Progenitor cell of endocrine pancreas (in vitro differentiated cells): ENCODE measurements at regions not wholly inside any gene's neighbourhood (a gene's known extent, or its start where the extent isn't known, plus 50 kb on each side); places are given as distances from the start of the nearest gene placed in this dataset.

Source experiments
- DNase-seq: peaks from one replicate; pipeline ENCODE4 v3.0.0; 2021; ENCODE audit warnings: low spot score; ENCODE audit not compliant: unreplicated experiment
- H3K27ac Mint-ChIP-seq: 2 replicates; pipeline ENCODE4 v1.8.0; 2021; ENCODE audit warnings: mild to moderate bottlenecking, moderate library complexity, mixed read lengths
- H3K27me3 Mint-ChIP-seq: 2 replicates; pipeline ENCODE4 v1.8.0; 2021; ENCODE audit warnings: mixed read lengths
- H3K36me3 Mint-ChIP-seq: 2 replicates; pipeline ENCODE4 v1.8.0; 2022; ENCODE audit warnings: mixed read lengths; ENCODE audit not compliant: insufficient read depth
- H3K4me1 Mint-ChIP-seq: 2 replicates; pipeline ENCODE4 v1.8.0; 2021; ENCODE audit warnings: low read depth, mixed read lengths
- H3K4me3 Mint-ChIP-seq: 2 replicates; pipeline ENCODE4 v1.8.0; 2021; ENCODE audit warnings: low read depth, mild to moderate bottlenecking, moderate library complexity, mixed read lengths
- H3K9me3 Mint-ChIP-seq: 2 replicates; pipeline ENCODE4 v1.8.0; 2021; ENCODE audit warnings: low read depth, mixed read lengths
- CTCF ChIP-seq: fragments of 200-600 bp; sonication (generic); IDR thresholded peaks from one replicate; pipeline ENCODE4 v1.5.0; 2021; ENCODE audit warnings: antibody characterized with exemption, mild to moderate bottlenecking; ENCODE audit not compliant: unreplicated experiment

- no peak overlapping the region for H3K4me3 Mint-ChIP-seq
- no peak for TF ChIP-seq CTCF
- no peaks in the 10 kb centered on the region for H3K27me3 Mint-ChIP-seq
- H3K9me3 Mint-ChIP-seq: no peaks in the 10 kb centered on the region
- no peaks in the 10 kb centered on the region for H3K36me3 Mint-ChIP-seq
- no peaks in the 10 kb centered on the region for H3K4me1 Mint-ChIP-seq
- no peak for DNase-seq
- no peak overlapping the region for H3K27ac Mint-ChIP-seq
Observed at GRCh38 chrX:5774446-5774845, 454.2 kb downstream of the NLGN4X start.

GRCh38 chrX:5771441-5771840 lies 457.2 kb downstream of the NLGN4X start:
- Mint-ChIP-seq H3K4me3 (no peak overlapping the region), H3K36me3 (no peaks in the 10 kb centered on the region), H3K9me3 (peaks cover 1% of the 10 kb centered on the region), H3K27ac (no peak overlapping the region), H3K27me3 (no peaks in the 10 kb centered on the region), H3K4me1 (no peaks in the 10 kb centered on the region)
- no peak for TF ChIP-seq CTCF
- DNase-seq: no peak

- H3K36me3 Mint-ChIP-seq: no peaks in the 10 kb centered on the region
- no peak overlapping the region for H3K27ac Mint-ChIP-seq
- no peak overlapping the region for H3K4me3 Mint-ChIP-seq
- DNase-seq: no peak
- no peaks in the 10 kb centered on the region for H3K4me1 Mint-ChIP-seq
- H3K27me3 Mint-ChIP-seq: no peaks in the 10 kb centered on the region
- H3K9me3 Mint-ChIP-seq: peaks cover 6% of the 10 kb centered on the region
- no peak for TF ChIP-seq CTCF
Observed at GRCh38 chrX:5756616-5757015, 472.1 kb downstream of the NLGN4X start.

GRCh38 chrX:5753291-5753690 lies 475.4 kb downstream of the NLGN4X start:
- no peak overlapping the region for H3K27ac Mint-ChIP-seq
- no peaks in the 10 kb centered on the region for H3K4me1 Mint-ChIP-seq
- no peaks in the 10 kb centered on the region for H3K36me3 Mint-ChIP-seq
- peaks cover 5% of the 10 kb centered on the region for H3K9me3 Mint-ChIP-seq
- TF ChIP-seq CTCF: no peak
- no peak overlapping the region for H3K4me3 Mint-ChIP-seq
- no peak for DNase-seq
- no peaks in the 10 kb centered on the region for H3K27me3 Mint-ChIP-seq

GRCh38 chrX:5752831-5753230 lies 475.8 kb downstream of the NLGN4X start:
- Mint-ChIP-seq H3K36me3 (no peaks in the 10 kb centered on the region), H3K9me3 (peaks cover 5% of the 10 kb centered on the region), H3K27me3 (no peaks in the 10 kb centered on the region), H3K4me3 (no peak overlapping the region), H3K27ac (no peak overlapping the region), H3K4me1 (no peaks in the 10 kb centered on the region)
- no peak for DNase-seq
- no peak for TF ChIP-seq CTCF
